CD1c-positive myeloid dendritic cell (primary cell): ENCODE measurements at regions not wholly inside any gene's neighbourhood (a gene's known extent, or its start where the extent isn't known, plus 50 kb on each side); places are given as distances from the start of the nearest gene placed in this dataset.
"Not testable (repeated sequence)": the region's sequence is repeated elsewhere in the genome, so short reads cannot be mapped to it uniquely, and the experiment has no call there.

Experiments used
- DNase-seq: peaks from one replicate; pipeline ENCODE4 v3.0.0-alpha.2; 2016; ENCODE audit errors: extremely low spot score

DNA sequence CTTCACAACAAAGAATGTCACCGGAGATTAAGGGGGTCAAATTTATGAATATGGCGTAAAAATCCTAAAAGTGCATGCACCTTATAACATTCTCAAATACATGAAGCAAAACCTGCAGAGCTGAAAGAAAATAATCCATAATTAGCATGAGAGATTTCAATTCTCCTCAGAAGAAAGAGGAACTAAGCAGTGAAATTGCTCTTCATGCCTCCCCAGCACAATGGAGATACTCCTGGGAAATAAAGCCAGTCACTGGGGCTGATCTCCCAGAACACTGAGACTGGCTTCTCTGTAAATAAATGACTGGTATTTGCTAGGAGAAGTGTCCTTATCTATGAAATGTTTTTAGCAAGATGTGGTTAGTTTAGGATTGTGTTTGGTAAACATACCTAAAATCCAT lies 68.1 kb downstream of the GOLGA6L6 start:
- DNase-seq: not testable (repeated sequence)

DNA sequence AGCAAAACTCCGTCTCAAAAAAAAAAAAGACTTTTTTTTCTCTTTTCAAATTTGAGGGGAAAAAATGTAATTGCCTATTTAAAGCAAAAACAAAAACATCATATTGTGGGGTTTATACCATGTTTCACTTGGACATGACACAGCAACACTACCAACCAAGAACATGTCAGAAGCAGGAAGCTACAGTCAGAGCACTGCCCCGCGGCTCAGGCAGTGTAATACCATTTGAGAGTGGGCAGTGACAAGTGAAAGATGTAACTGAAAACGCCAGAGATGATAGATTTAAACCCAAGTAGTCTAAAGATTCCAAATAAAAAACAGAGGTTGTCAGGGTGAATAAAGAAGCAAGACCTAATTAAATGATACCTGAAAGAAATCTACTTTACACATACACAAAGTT lies 68.6 kb downstream of the GOLGA6L6 start:
- DNase-seq: not testable (repeated sequence)

DNA sequence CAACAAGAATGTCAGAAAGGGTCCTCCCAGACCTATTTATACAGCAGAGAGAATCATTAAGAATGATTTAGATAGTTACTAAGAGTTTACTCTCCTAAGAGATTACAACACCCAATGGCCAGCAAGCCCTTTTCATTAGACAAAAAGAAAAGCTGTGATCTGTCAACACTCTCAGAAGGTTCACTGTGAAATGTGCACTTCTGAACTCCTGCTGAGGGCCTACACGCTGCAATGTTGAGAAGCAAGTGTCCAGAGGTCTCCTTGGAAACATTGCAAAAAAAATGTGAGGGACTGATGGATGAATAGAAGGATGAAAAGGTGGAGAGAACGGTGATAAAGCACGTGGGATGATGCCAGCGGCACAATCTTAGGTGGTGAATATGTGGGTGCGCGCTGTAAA lies 70.8 kb downstream of the GOLGA6L6 start:
- DNase-seq: not testable (repeated sequence)

DNA sequence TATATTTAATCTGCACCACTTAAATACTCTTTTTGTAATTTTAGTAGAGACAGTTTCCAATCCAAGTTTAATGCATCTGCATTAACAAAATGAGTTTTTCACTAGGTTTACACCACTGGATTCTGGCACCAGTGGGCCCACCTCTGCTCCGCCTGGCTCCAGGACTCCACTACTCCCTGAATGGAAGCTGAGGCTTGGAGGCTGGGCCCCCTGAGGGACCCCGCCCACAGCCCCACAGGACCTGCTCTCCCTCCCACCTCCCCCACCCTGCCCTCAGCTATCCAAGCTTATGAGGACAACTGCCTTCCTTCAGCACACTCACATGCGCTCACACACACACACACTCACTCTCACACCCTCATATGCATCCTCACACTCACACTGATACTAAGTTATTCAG lies 100.5 kb downstream of the GOLGA6L6 start:
- DNase-seq: not testable (repeated sequence)

DNA sequence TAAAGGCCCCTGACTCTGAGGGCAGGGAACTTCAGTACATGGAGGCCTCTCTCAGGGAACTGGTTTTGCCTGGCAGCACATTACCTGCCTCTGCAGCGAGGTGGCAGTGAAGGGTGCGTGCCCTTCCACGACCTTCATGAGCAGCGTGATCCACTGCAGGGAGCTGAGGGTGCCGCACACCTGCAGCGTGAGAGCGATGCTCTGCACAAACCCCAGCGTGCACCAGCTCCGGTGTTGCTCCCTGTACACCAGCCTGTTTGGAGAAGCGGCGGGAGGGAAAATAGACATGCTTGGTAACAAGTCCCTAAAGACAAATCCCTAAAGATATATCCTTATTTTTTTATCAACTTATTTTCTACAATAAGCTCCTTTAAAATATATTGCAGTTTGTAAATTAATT lies 101.2 kb downstream of the GOLGA6L6 start:
- DNase-seq: not testable (repeated sequence)

DNA sequence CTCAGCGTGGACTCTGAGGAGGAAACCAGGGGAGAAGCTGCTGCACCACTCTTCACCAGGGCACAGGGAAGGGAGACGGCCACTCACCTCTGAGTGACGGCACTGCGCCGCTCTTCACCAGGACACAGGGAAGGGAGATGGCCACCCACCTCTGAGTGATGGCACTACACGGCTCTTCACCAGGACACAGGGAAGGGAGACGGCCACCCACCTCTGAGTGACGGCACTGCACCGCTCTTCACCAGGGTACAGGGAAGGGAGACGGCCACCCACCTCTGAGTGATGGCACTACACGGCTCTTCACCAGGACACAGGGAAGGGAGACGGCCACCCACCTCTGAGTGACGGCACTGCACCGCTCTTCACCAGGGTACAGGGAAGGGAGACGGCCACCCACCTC lies 102.5 kb downstream of the GOLGA6L6 start:
- not testable (repeated sequence) for DNase-seq

DNA sequence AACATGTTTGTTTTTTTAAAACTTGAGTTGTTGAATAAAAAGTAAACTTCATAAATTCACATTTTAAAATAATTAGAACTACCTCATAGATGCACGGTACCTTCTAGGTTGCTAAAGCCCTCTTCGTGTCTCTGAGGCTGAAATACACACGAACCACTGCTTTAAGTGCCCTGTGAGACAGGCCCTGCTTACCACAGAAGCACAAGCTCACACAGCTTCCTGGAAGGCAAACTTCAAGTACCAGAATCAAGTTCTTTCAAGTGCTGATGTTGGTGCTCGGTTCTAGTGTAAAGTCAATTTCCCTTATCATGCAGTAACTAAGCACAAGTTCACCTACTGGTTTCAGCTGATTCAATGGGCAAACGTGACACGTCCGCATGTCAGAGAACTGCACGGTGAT lies 103.3 kb downstream of the GOLGA6L6 start:
- DNase-seq: not testable (repeated sequence)

DNA sequence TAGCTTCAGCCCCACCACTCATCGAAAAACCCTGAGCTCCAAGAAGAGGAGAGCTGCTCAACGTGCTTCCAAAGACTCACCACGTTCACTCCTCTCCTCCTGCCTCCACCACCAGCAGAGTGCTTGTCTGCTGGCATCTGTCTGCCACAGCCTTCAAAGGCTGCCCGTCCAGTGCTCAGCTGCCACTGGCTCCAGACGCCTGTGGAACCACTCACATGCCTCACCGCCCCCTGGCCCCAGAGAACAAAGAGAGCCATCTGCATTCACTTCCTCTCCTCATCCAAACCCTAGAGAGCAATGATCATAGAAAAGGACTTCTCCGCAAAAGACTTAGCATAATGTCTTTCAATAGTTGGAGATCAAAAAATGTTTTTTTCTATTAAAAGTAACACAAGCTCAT lies 108.1 kb downstream of the GOLGA6L6 start:
- DNase-seq: not testable (repeated sequence)

DNA sequence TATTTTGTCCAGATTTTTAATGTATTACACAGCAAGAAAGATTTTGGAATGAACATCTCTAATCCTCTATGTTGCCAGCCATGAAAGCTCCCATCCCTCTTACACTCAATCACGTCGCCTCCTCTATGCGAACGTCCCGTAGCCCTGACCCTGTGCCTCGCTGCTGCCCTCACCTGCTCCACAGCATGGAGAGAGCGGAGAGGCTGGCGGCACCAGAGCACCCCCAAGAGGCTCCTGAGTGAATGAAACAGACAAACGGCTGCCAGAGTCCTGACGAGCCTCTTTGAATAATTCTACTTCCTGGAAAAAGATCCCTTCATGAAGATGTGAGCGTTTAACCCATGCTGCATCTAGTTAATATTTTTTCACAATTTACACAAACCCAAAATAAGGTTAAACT lies 111.1 kb downstream of the GOLGA6L6 start:
- not testable (repeated sequence) for DNase-seq

DNA sequence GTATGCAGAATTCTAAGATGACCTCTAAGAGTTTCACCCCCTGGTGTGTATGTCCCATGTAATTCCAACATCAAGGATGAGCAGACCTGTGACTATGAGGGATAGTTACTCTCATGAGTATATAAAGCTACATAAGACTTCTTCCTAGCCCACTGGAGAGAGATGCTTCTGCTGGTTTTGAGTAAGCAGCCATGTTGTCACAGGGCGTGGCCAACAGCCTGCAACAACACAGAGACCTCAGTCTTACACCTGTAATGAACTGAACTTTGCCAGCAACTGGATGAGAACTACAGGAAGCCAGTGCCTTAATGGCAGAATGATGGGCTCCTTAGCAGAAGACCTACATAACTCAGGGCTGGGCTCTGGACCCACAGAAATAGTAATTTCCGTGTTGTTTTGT lies 120.9 kb downstream of the GOLGA6L6 start:
- not testable (repeated sequence) for DNase-seq

DNA sequence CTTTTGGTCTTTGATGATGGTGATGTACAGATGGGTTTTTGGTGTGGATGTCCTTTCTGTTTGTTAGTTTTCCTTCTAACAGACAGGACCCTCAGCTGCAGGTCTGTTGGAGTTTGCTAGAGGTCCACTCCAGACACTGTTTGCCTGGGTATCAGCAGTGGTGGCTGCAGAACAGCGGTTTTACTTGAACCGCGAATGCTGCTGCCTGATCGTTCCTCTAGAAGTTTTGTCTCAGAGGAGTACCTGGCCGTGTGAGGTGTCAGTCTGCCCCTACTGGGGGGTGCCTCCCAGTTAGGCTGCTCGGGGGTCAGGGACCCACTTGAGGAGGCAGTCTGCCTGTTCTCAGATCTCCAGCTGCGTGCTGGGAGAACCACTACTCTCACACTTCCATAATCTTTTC lies 125.0 kb downstream of the GOLGA6L6 start:
- DNase-seq: not testable (repeated sequence)

DNA sequence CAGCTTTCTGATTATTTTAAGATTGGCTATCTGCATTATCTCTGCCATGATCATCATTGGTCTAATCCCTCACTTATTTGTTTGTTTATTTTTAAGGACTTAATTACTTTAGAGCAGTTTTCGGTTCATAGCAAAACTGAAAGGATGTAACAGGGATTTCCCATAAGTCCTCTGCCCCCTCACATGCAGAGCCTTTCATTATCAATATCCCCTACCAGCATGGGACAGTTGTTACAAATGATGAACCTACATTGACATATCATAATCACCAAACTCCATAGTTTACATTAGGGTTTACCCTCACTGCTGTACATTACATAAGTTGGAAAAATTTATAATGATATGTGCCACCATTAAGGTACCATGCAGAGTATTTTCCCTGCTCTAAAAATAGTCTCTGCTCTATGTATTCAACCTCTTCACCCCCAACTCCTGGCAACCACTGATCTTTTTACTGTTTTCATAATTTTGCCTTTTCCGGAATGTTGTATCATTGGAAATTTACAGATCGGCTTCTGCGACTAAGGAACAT lies 131.9 kb downstream of the GOLGA6L6 start:
- not testable (repeated sequence) for DNase-seq

DNA sequence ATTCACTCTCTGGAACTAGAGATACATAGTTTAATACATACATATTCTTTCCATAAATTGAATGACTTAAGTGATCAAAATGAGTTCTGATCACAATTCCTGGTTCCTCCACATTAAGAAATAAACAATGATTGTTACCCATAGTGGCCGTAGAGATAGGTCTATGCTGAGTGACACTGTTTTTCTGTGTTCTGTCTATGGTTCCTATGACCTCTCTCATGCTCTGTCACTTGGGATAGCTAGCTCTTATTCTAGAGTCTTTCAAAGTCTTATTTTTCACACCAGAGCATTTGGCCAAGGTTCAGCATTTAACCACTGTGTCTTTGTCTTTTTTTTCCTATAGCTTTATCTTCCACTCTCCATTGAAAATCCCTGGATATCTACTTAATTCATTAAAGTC lies 132.4 kb downstream of the GOLGA6L6 start:
- no peak for DNase-seq

DNA sequence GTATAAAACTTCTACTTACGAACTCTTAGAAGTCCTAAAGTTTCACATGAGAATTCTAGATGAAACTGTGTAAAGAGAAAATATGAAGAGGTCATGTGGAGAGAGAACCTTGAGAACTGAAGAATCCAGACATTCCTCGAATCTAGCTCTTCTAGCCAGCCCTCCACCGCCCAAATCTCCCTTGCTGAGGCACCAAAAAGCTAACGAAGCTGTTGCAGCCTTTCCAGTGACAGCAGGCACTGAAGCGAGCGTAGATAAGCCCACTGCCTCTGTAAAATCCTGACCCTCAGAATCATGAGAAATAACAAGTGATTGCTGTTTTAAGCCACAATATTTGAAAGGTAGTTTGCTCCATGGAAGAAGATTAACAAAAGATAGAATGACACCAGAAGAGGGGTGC lies 134.0 kb downstream of the GOLGA6L6 start:
- DNase-seq: no peak

DNA sequence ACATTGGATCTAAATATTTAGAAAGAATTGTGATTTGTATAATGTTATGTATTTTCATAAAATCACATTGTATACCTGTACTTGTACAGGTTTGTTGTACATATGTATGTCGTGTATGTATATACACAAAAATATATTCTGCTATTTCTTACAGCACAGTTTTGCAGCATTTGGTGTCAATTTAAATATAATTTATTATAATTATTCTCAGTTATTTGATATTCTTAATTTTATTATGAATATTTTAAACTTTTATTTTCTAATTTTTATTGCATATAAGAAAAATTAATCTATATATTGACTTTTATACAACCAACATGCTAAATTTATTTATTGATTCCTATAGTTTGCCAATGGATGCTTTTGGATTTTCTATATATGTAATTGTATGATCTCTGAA lies 137.0 kb downstream of the GOLGA6L6 start:
- DNase-seq: not testable (repeated sequence)

DNA sequence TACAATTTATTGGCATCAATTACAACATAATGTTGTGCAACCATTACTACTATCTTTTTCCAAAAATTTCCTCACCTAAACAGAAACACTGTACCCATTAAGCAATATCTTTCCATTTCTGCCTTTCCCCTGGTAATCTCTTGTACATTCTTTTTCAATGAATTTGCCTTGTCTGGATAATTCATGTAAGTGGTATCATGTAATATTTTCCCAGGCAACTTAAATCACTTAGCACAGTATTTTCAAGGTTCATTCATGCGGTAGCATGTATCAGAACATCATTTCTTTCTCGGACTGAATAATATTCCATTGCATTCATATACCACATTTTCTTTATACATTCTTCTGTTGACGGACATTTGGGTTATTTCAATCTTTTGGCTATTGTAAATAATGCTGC lies 139.0 kb downstream of the GOLGA6L6 start:
- DNase-seq: not testable (repeated sequence)

DNA sequence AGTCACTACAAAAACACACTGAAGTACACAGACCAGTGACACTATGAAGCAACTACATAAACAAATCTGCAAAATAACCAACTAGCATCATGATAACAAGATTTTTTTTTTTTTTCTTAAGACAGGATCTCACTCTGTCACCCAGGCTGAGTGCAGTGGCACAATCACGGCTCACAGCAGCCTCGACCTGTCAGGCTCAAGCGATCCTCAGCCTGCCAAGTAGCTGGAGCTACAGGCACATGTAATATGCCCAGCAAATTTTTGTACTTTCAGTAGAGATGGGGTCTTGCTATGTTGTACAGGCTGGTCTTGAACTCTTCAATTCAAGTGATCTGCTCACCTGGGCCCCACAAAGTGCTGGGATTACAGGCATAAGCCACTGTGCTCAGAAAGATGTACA lies 140.5 kb downstream of the GOLGA6L6 start:
- DNase-seq: not testable (repeated sequence)

DNA sequence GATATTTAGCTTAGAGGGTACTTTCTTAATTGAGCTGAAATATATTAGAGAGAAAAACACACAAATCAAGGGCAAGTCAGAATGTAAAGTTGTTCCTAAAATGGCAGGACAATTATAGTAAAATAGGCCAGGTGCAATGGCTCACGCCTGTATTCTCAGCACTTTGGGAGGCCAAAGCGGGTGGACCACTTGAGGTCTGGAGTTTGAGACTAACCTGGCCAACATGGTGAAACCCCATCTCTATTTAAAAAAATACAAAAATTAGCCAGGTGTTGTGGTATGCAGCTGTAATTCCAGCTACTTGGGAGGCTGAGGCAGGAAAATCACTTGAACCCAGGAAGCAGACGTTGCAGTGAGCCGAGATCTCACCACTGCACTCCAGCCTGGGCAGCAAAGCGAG lies 142.9 kb downstream of the GOLGA6L6 start:
- DNase-seq: not testable (repeated sequence)

DNA sequence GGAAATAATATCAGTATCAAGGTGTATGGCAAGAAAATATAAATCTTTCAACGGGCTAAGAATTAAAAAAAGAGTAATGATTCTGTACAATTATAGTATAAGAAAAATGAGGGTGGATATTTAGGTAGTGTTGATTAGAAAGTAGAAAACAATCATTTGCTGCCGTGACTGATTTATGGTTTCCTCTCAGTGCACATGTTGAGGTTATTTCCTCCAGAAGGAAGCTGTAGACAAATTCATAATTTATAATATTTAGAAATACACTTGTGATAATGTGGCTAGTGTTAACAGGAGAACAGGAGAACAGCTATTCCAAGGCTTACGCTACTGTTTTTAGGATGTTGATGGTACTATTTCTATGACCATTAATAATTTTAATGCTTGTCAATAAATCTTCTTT lies 153.4 kb downstream of the GOLGA6L6 start:
- not testable (repeated sequence) for DNase-seq

DNA sequence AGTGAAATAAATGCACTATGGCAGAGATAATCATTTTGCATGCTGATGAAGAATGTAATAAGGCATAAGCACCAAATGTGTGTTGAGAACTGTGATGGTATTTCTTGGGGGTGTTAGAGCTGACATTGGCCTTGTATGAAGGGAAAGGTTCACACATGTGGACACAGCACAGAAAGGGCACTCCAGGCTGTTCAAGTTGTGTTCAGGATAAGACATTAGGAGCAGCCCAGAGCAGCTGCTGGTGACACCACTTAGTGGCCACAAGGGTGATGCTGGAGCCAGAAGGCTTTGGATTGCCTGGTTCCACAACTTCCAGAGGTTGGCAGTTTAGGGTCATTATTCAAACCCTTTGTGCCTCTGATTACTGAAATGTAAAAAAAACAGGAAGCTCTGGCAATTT lies 155.4 kb downstream of the GOLGA6L6 start:
- no peak for DNase-seq

DNA sequence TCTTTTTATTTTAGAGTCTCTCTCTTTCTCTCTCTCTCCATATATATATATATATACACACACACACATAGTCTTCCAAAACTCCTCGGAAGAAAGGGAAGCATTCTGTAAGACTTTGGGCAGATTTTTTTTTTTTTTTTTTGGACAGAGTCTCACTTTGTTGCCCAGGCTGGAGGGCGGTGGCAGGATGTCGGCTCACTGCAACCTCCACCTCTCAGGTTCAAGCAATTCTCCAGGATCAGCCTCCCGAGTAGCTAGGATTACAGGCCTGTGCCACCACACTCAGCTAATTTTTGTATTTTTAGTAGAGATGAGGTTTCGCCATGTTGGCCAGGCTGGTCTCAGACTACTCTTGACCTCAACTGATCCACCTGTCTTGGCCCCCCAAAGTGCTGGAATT lies 161.4 kb downstream of the GOLGA6L6 start:
- DNase-seq: not testable (repeated sequence)

DNA sequence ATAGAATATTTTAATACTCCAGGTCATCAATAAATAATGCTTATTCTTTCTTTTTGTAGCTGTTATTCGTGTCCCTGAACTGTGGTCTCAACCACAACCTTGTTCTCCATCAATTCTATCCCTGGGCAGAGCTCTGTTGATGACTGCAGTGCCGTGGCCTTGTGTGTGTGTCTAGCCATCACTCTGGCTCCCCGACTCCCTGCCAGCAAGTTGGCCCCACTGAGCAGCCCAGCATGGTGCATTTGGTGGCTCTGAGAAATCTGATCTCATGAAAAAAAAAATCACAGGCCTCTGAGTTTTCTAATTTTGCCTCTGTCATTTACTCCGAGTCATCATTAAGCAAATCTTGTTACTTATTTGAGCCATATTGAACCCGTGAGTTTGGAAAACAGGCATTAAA lies 164.7 kb downstream of the GOLGA6L6 start:
- no peak for DNase-seq

DNA sequence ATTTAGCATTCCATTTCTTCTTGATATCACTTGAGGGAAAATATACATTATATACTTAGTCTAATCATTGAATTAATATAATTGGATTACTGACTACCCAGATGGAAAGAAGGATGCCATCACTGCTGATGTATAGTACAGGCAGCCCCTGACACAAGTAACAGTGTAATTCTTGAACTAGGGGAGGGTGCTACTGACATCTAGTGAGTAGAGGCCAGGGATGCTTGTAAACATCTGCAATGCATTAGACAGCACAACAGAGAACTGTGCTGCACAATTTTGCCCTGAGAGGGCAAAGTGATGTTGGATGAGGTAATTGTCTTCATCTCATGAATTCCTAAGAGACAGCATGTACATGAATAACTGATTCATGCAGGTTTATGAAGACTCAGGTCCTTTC lies 169.2 kb downstream of the GOLGA6L6 start:
- DNase-seq: not testable (repeated sequence)

DNA sequence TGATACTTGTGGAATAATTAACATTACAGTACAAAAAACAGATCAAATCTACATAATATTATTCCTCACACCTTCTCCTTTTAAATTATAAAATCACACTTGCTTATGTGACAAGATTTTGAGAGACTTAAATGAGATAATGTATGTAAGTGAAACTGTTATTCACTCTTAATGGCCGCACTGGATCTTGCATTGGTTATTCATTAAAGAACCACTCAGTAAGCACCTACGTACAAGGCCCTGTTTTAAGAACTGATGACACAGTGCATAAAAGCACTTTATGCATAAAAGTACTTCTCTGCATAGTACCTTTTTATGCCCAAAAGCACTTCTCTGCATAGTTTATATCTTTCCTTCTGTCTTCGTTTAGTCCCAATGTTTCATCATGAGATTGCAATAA lies 172.1 kb downstream of the GOLGA6L6 start:
- no peak for DNase-seq
